ENCODE measurements at regions not wholly inside any gene's neighbourhood (a gene's known extent, or its start where the extent isn't known, plus 50 kb on each side); places are given as distances from the start of the nearest gene placed in this dataset.

- no peak for DNase-seq (ENCODE audit: low spot score)
Measured at GRCh38 chr4:54545663-54546424, 111.9 kb upstream of the KIT start.

- DNase-seq (ENCODE audit: low spot score) = peak; percentile 4
Measured at GRCh38 chr4:54547299-54548097, 110.3 kb upstream of the KIT start.

GRCh38 chr4:54548098-54548620 is 109.6 kb upstream of the KIT start:
- peak; percentile 7 for DNase-seq (ENCODE audit: low spot score)

- no peak for DNase-seq (ENCODE audit: low spot score)
Measured at GRCh38 chr4:54548831-54549460, 108.8 kb upstream of the KIT start.

GRCh38 chr4:54550395-54551171 is 107.2 kb upstream of the KIT start:
- no peak for DNase-seq (ENCODE audit: low spot score)

- DNase-seq (ENCODE audit: low spot score) = no peak
Measured at GRCh38 chr4:54553001-54553400, 104.8 kb upstream of the KIT start.

GRCh38 chr4:54554339-54554990 is 103.3 kb upstream of the KIT start:
- no peak for DNase-seq (ENCODE audit: low spot score)

- DNase-seq (ENCODE audit: low spot score) = no peak
Measured at GRCh38 chr4:54556051-54556450, 101.7 kb upstream of the KIT start.

- DNase-seq (ENCODE audit: low spot score) = no peak
Measured at GRCh38 chr4:54556587-54556986, 101.2 kb upstream of the KIT start.

- DNase-seq (ENCODE audit: low spot score) = no peak
Measured at GRCh38 chr4:54558889-54559677, 98.7 kb upstream of the KIT start.

- no peak for DNase-seq (ENCODE audit: low spot score)
Measured at GRCh38 chr4:54560513-54560912, 97.2 kb upstream of the KIT start.

- DNase-seq (ENCODE audit: low spot score) = no peak
Measured at GRCh38 chr4:54561940-54562339, 95.8 kb upstream of the KIT start.

GRCh38 chr4:54566608-54567007 is 91.1 kb upstream of the KIT start:
- DNase-seq (ENCODE audit: low spot score) = no peak

GRCh38 chr4:54567327-54567726 is 90.4 kb upstream of the KIT start:
- no peak for DNase-seq (ENCODE audit: low spot score)

- DNase-seq (ENCODE audit: low spot score) = no peak
Measured at GRCh38 chr4:54568184-54568583, 89.6 kb upstream of the KIT start.

GRCh38 chr4:54570822-54571221 is 86.9 kb upstream of the KIT start:
- DNase-seq (ENCODE audit: low spot score) = no peak

- no peak for DNase-seq (ENCODE audit: low spot score)
Measured at GRCh38 chr4:54571293-54572151, 86.2 kb upstream of the KIT start.

- DNase-seq (ENCODE audit: low spot score) = no peak
Measured at GRCh38 chr4:54572152-54572542, 85.6 kb upstream of the KIT start.

GRCh38 chr4:54574500-54574899 is 83.3 kb upstream of the KIT start:
- no peak for DNase-seq (ENCODE audit: low spot score)

- DNase-seq (ENCODE audit: low spot score) = no peak
Measured at GRCh38 chr4:54575919-54576318, 81.8 kb upstream of the KIT start.
